Pons (tissue), 1 donor: ENCODE measurements at regions not wholly inside any gene's neighbourhood (a gene's known extent, or its start where the extent isn't known, plus 50 kb on each side); places are given as distances from the start of the nearest gene placed in this dataset.
"Not testable (repeated sequence)": the region's sequence is repeated elsewhere in the genome, so short reads cannot be mapped to it uniquely, and the experiment has no call there.

Experiments
- DNase-seq: peaks from one replicate; pipeline ENCODE4 v3.0.0-alpha.2; 2016; ENCODE audit warnings: low spot score

GRCh38 chr5:91478096-91478495, 95.0 kb upstream of the ARRDC3 start:
- DNase-seq, result no peak

DNA sequence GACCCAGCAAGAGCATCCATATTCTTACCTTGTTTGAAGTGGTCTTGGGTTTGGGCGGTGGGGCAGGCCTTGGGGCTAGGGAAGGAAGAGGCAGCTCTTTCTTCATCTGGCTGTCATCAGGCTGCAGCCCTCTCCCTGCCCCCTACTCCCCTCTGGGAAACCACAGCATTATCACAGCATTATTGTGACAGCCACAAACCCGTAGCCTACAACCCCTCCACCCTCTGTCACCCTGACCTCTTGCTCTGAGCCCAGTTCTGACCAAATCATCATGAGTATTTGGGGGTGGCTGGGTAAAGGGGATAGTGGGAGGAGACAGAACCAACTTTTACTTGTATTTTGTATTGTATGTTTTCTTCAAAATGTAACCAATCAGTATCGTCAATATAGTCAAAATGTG, 94.3 kb upstream of the ARRDC3 start:
- no peak for DNase-seq

DNA sequence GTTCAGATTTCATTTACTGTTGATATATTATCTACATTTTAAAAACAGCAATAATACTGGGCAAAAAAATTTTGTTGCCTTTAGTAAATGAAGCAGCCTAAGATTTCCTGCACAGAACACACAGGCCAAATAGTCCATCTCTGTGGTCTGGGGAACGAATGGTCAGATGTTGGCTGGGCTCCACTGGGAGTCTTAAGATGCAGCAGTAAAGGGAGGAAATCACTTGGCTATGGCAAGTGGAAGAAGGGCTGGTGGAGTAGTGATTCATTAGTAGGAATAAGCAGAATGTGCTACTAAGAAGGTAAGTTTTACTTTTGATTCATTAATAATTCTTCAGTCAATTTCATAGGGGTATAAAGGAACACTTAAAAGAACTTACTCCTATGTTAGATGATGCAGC, 91.1 kb upstream of the ARRDC3 start:
- DNase-seq, result no peak

DNA sequence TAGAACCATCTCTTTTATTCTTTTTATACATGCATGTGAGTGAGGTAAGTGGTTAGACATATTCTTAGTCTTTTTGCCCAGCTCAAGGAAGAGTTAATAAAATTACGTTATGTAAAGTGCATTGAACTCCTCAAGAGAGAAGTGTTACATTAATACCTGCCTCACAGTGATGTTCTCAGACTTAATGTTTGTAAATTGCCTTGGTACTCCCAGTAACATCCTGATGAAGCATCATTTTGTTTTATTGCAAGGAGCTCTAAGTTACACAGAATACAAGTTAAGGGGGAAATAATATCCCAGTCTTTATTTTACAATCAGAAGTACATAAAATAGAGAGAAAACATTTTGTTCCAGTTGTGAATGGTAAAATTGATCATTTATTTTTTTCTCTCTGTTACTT, 89.5 kb upstream of the ARRDC3 start:
- DNase-seq, result no peak

DNA sequence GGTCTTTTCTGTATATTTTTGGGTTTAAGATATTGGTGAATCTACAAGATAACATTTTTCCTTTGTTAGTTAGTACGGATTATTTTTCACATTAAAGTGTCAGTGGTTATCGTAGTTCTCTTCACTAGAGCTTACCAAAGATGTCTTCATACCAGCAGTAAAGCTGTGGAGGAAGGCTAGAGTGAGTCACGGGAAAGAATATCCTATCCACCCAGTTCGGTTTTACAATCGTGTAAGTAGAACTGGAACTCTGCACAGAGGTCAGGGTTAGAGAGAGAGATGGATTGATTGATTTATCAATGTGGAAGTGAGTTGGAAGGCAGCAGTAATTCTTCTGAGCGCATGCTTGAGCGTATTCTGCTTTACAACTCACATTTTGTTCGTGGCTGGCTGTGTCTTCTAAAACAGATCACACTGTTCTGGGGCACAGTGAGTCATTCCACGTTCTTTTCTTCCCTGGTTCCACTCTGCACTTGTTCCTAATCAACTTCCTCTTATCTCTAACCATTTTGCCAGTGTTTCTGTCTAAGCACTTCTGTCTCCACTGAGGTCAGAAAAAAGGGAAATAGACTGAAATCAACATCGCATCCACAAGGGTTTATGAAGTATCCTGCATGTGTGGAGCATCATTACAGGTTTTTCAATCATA, 86.5 kb upstream of the ARRDC3 start:
- DNase-seq, result peak; percentile 66

- peak; percentile 24 for DNase-seq
Observed at GRCh38 chr5:91468651-91469422, 85.7 kb upstream of the ARRDC3 start.

- no peak for DNase-seq
Observed at GRCh38 chr5:91464886-91465646, 81.9 kb upstream of the ARRDC3 start.

DNA sequence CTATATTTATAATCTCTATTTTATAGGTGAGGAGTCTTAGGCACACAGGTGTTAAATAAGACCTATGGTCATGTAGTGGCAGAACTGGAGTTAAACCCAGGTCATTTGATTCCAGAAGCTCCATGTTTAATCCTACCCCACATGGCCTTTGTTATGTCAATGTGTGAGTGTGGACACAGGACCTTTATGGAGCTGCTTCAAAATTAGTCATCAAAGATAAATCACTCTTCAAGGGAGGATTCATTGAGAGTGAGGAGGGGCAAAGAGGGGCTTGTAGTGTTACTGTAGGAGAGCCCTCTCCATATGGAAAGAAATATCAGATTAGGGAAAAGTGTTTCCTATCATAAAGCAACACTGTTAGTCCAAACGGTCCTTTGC, 74.6 kb upstream of the ARRDC3 start:
- DNase-seq, result no peak

GRCh38 chr5:91456928-91457680, 74.0 kb upstream of the ARRDC3 start:
- no peak for DNase-seq

DNA sequence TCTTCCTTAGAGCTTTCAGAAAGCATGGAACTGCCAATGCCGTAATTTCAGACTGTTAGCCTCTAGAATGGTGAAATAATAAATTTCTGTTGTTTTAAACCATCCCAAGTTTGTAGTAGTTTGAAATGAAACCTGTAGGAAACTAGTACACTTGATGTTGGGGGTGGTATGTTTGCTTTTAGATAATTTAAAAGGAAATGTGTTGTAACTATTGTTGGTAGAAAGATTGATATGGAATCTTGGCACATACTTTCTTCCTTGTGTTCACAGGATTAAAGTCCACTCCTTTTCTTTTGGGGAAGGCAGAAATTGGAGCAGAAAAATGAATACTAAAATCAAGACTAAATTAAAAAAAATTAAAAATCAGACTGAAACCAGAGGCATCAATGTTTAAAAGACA, 66.0 kb upstream of the ARRDC3 start:
- no peak for DNase-seq

- not testable (repeated sequence) for DNase-seq
Observed at GRCh38 chr5:91448079-91448478, 65.0 kb upstream of the ARRDC3 start.

GRCh38 chr5:91446880-91447279, 63.8 kb upstream of the ARRDC3 start:
- DNase-seq, result not testable (repeated sequence)

DNA sequence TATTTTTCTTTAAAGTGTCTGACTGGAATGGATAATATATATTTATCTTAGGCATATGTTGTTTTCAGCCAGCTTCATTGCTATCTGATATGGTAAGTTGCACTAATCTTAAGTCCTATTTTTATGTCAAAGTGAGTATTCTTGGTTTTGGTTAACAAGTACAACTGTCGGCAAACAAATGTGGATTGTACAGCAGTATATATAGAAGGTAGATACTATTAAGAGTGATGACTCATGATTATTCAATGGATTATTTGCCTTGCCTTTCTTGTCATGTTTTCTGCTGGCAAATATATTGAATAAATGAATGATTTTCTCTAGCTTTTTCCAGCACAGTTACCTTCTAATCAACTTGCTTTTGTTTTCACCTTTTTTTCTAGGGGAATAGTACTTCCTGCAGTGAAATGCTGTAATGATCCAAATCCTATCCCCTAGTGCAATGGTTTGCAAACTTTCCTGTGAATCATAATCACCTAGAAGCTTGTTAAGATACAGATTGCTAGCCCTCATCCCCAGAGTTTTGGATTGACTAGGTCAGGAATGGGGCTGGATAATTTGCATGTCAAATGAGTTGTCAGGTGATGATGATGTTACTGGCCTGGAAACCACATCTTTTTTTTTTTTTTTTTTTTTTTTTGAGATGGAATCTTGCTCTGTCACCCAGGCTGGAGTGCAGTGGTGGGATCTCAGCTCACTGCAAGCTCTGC, 60.8 kb upstream of the ARRDC3 start:
- DNase-seq, result no peak

DNA sequence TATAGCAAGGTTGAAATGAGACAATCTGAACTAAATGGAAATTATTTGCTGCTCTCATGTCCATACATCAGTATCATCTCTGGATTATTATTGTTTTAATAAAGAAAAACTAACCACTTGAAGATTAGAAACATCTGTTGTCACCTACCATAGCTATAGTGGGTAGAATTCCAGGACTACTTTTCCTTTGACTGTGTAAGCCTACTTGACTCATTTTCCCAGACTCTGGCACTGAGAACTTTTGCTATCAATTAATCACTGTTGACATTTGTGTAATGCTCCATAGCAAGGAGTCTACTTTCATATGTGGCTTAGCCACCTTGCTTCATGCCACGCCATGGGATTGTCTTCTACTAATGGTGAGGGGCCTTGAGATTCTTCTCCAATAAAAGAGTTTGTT, 59.9 kb upstream of the ARRDC3 start:
- no peak for DNase-seq

DNA sequence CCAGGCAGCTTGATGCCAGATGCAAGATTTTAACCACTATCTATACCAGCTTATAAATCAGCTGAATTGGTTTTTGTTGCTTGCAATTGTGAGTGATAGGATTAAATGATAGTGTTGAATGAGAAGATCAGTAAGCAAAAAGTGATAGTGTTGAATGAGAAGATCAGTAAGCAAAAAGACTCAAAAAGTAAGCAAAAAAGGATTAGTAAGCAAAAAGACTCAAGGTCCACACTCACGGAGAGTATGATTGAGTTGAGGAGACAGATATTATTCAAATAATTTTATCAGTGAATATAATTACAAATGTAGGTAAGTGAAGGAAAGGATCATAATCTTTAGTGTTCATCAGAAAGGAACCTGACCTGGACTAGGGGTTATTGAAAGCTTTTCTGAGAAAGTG, 58.0 kb upstream of the ARRDC3 start:
- no peak for DNase-seq

GRCh38 chr5:91438871-91439270, 55.8 kb upstream of the ARRDC3 start:
- DNase-seq, result no peak

- DNase-seq, result no peak
Observed at GRCh38 chr5:91436241-91436640, 53.1 kb upstream of the ARRDC3 start.

DNA sequence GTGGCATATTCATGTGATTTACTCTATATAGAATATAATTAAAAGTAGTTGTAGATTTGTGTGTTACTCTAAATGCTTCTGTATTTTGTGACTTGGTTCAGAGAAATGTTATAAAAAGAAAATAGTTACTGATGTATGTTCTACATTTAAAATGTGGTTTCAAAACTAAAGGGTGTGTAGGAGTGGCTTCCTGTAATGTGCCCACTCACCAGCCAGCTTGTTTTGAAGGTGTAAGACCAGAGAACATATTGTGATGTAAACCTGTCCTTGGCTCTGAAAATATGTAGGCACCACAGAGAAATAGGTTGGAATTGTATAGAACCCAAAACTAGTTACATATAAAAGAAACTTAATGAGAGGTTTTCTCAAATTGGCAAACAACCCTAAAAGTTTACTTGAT, 51.2 kb upstream of the ARRDC3 start:
- no peak for DNase-seq

GRCh38 chr5:91433861-91434260, 50.7 kb upstream of the ARRDC3 start:
- no peak for DNase-seq
